ENCODE measurements at regions not wholly inside any gene's neighbourhood (a gene's known extent, or its start where the extent isn't known, plus 50 kb on each side); places are given as distances from the start of the nearest gene placed in this dataset.

DNA sequence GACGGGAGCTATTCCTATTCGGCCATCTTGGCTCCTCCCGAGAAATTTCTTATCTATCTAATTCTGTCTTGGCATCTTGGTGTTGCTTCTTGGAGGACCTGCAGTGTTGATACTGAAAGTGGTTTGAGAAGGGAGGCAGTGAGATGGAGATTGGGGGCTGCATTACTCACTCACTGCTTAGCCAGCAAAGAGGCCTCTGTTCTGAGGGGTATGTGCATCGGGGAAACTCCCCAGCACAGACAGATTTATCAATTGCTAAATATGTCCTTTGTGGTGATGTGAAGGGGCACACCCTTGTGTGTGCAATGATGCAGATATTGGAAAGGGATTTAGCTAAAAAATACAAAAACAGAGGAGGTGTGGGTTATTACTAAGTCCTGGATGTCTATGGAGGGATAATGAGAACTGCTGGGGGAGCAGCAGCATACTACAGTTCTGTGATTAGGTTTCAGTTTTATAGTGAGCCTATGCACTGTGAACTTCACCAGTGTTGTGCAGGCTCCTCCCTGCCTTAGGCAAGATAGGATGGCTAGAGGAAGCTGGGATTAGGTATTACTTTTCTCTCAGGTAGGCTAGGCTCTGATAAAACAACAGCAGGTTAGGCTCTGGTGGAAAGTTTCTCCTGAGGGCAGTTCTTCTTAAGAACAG lies 279.0 kb downstream of the HS3ST1 start:
- no peaks in the 10 kb centered on the region for H3K4me1 ChIP-seq (ENCODE audit: insufficient read depth, low read length, poor library complexity, severe bottlenecking)
- intact Hi-C loops (cut with micrococcal nuclease; ENCODE audit: unreplicated experiment): no loop called here
- POLR2A ChIA-PET: no interaction called here

DNA sequence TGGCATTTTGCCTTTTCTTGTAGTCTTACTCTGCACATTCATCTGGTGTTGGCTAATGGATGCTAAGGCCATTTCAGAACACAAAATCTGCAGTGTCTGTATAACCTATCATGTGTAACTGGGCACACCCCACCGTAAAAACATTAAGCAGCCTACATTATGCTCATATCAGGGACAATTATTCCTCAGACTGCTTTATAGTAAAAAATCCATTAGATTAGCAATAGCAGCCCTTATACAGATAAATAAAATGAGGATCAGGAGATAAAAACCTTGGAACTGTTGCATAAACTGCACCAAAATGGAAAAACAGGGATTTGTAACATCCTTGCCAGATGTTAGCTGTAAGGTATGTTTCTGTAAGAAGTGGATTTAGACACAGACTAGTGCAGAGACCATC lies 288.8 kb downstream of the HS3ST1 start:
- BruUV-seq (replicated peaks): no TSS peak
- no peak overlapping the region for H3K4me3 ChIP-seq (ENCODE audit: low read depth, low read length, poor library complexity, severe bottlenecking)
- no peaks in the 10 kb centered on the region for H3K9me3 ChIP-seq (ENCODE audit: low read length)
- no peak overlapping the region for H3K4me2 ChIP-seq (ENCODE audit: low read length)
- H2AFZ ChIP-seq (ENCODE audit: low read length): no peak overlapping the region
- no peak for DNase-seq (ENCODE audit: low spot score)
- intact Hi-C loops (cut with micrococcal nuclease; ENCODE audit: unreplicated experiment): no loop called here
- no peaks in the 10 kb centered on the region for H3K79me2 ChIP-seq (ENCODE audit: insufficient read depth, low read depth, low read length)
- TF ChIP-seq EZH2phosphoT487 (IDR thresholded peaks at IDR 0.05; ENCODE audit: borderline replicate concordance, low read depth, low read length): no peak
- TF ChIP-seq, protein P1, sequence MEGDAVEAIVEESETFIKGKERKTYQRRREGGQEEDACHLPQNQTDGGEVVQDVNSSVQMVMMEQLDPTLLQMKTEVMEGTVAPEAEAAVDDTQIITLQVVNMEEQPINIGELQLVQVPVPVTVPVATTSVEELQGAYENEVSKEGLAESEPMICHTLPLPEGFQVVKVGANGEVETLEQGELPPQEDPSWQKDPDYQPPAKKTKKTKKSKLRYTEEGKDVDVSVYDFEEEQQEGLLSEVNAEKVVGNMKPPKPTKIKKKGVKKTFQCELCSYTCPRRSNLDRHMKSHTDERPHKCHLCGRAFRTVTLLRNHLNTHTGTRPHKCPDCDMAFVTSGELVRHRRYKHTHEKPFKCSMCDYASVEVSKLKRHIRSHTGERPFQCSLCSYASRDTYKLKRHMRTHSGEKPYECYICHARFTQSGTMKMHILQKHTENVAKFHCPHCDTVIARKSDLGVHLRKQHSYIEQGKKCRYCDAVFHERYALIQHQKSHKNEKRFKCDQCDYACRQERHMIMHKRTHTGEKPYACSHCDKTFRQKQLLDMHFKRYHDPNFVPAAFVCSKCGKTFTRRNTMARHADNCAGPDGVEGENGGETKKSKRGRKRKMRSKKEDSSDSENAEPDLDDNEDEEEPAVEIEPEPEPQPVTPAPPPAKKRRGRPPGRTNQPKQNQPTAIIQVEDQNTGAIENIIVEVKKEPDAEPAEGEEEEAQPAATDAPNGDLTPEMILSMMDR (conservative IDR thresholded peaks at IDR 0.05; ENCODE audit: low read length): no peak
- H3K4me1 ChIP-seq (ENCODE audit: insufficient read depth, low read length, poor library complexity, severe bottlenecking): no peaks in the 10 kb centered on the region
- H4K20me1 ChIP-seq (ENCODE audit: insufficient read depth, low read length): no peaks in the 10 kb centered on the region
- CTCF ChIA-PET (ENCODE audit: unreplicated experiment): no interaction called here
- no peaks in the 10 kb centered on the region for H3K9me2 ChIP-seq (ENCODE audit: insufficient read depth, low read length)
- POLR2A ChIA-PET: no interaction called here
- no peaks in the 10 kb centered on the region for H3K36me3 ChIP-seq (ENCODE audit: insufficient read depth, low read length)
- no peak overlapping the region for H3K27ac ChIP-seq (ENCODE audit: low read depth, low read length, poor library complexity, severe bottlenecking)

More for the DNA sequence above, 279.0 kb downstream of the HS3ST1 start:
- no peaks in the 10 kb centered on the region for H3K9me3 ChIP-seq (ENCODE audit: low read length)
- no peaks in the 10 kb centered on the region for H3K36me3 ChIP-seq (ENCODE audit: insufficient read depth, low read length)
- no peak overlapping the region for H3K27ac ChIP-seq (ENCODE audit: low read depth, low read length, poor library complexity, severe bottlenecking)
- no peak for TF ChIP-seq EZH2phosphoT487 (IDR thresholded peaks at IDR 0.05; ENCODE audit: borderline replicate concordance, low read depth, low read length)
- TF ChIP-seq, protein P1 (conservative IDR thresholded peaks at IDR 0.05; ENCODE audit: low read length): no peak
- H3K9me2 ChIP-seq (ENCODE audit: insufficient read depth, low read length): no peaks in the 10 kb centered on the region
- H2AFZ ChIP-seq (ENCODE audit: low read length): no peak overlapping the region
- CTCF ChIA-PET (ENCODE audit: unreplicated experiment): no interaction called here
- no TSS peak for BruUV-seq (replicated peaks)
- DNase-seq (ENCODE audit: low spot score): no peak
- no peak overlapping the region for H3K4me3 ChIP-seq (ENCODE audit: low read depth, low read length, poor library complexity, severe bottlenecking)
- no peak overlapping the region for H3K4me2 ChIP-seq (ENCODE audit: low read length)
- no peaks in the 10 kb centered on the region for H3K79me2 ChIP-seq (ENCODE audit: insufficient read depth, low read depth, low read length)
- H4K20me1 ChIP-seq (ENCODE audit: insufficient read depth, low read length): no peaks in the 10 kb centered on the region

DNA sequence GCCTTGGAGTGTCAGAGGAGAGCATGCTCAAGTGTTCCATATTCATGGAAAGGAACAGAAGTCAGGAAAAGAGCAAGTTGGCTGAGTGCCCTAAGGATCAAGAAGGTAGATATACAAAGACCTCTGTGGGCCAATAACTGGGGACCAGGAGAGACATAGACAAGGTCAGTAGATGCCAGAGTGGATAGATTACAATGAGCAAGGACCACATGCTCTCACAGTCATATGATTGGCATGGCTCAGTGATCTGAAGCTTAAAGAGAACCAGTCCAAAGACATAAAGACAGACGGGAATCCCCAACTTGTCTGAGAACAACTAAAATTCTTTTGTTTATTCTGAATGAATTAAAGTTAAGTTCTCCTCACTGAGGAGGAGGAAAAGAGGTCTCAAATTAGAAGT lies 289.7 kb downstream of the HS3ST1 start:
- BruUV-seq (replicated peaks): no TSS peak
- ChIA-PET CTCF (ENCODE audit: unreplicated experiment) (no interaction called here), POLR2A (no interaction called here)

More for the DNA sequence above, 289.7 kb downstream of the HS3ST1 start:
- Histone ChIP-seq H3K36me3 (ENCODE audit: insufficient read depth, low read length) (no peaks in the 10 kb centered on the region), H3K4me3 (ENCODE audit: low read depth, low read length, poor library complexity, severe bottlenecking) (no peak overlapping the region), H3K9me2 (ENCODE audit: insufficient read depth, low read length) (no peaks in the 10 kb centered on the region), H4K20me1 (ENCODE audit: insufficient read depth, low read length) (no peaks in the 10 kb centered on the region), H3K4me2 (ENCODE audit: low read length) (no peak overlapping the region), H3K79me2 (ENCODE audit: insufficient read depth, low read depth, low read length) (no peaks in the 10 kb centered on the region), H3K27ac (ENCODE audit: low read depth, low read length, poor library complexity, severe bottlenecking) (no peak overlapping the region), H2AFZ (ENCODE audit: low read length) (no peak overlapping the region), H3K4me1 (ENCODE audit: insufficient read depth, low read length, poor library complexity, severe bottlenecking) (no peaks in the 10 kb centered on the region), H3K9me3 (ENCODE audit: low read length) (no peaks in the 10 kb centered on the region)
- TF ChIP-seq EZH2phosphoT487 (IDR thresholded peaks at IDR 0.05; ENCODE audit: borderline replicate concordance, low read depth, low read length): no peak
- TF ChIP-seq, protein P1 (conservative IDR thresholded peaks at IDR 0.05; ENCODE audit: low read length): no peak
- no peak for DNase-seq (ENCODE audit: low spot score)
- intact Hi-C loops (cut with micrococcal nuclease; ENCODE audit: unreplicated experiment): no loop called here
